A549 (cell line): ENCODE measurements at regions not wholly inside any gene's neighbourhood (a gene's known extent, or its start where the extent isn't known, plus 50 kb on each side); places are given as distances from the start of the nearest gene placed in this dataset.

Source experiments
- ATAC-seq, 2 experiments: fragments of 200-7000 bp in 1 of 2; fragments of >200 bp in 1 of 2; cut with Nextera tagmentation in 1 of 2; cut with Tn5 transposase in 1 of 2; 3 replicates each; pipeline versions ENCODE4 v1.8.0 to v1.9.1; 2018 to 2020; ENCODE audit warnings: mild to moderate bottlenecking in 1 of 2, moderate library complexity in 1 of 2
- CTCF ChIA-PET: fragments of 300-600 bp; sonication (Branson Sonifier 250); formaldehyde crosslinking; extraction: SDS; loops from one replicate; lab custom pipeline; 2021; ENCODE audit warnings: antibody characterized with exemption, inconsistent platforms; lab: Yijun Ruan, JAX
- POLR2A ChIA-PET: fragments of 350-600 bp; formaldehyde crosslinking; extraction: SDS; loops from one replicate; lab custom pipeline; 2021; ENCODE audit warnings: antibody characterized with exemption, inconsistent platforms; lab: Yijun Ruan, JAX
- DNase-seq, 2 experiments: peaks; one replicate each; pipeline versions ENCODE4 v3.0.0 to v3.0.0-alpha.2; 2011 to 2016; ENCODE audit warnings: low read depth in 1 of 2, low spot score in 1 of 2
- FAIRE-seq: peaks from 2 replicates; lab custom pipeline; 2011; peaks lifted over from hg19 to GRCh38; lab: Jason Lieb, UNC
- H3K27ac ChIP-seq, 2 experiments: fragments of >200 bp; sonication (Bioruptor Twin); formaldehyde crosslinking; 3 replicates each; pipeline ENCODE4 v1.5.1; 2016 to 2017
- H3K4me1 ChIP-seq: fragments of >200 bp; sonication (Bioruptor Twin); formaldehyde crosslinking; 3 replicates; pipeline ENCODE4 v1.6.1; 2016
- H3K4me2 ChIP-seq: fragments of >200 bp; sonication (Bioruptor Twin); formaldehyde crosslinking; 3 replicates; pipeline ENCODE4 v1.6.1; 2016
- H3K4me3 ChIP-seq: fragments of >200 bp; sonication (Bioruptor Twin); formaldehyde crosslinking; 3 replicates; pipeline ENCODE4 v1.5.1; 2016
- H3K9me3 ChIP-seq: fragments of >200 bp; sonication (Bioruptor Twin); formaldehyde crosslinking; 3 replicates; pipeline ENCODE4 v1.6.1; 2016
- BHLHE40 ChIP-seq: IDR thresholded peaks from 2 replicates; pipeline ENCODE4 v1.6.1; 2012; ENCODE audit warnings: low read depth, low read length, inconsistent platforms
- CBX8 ChIP-seq: fragments of 200-600 bp; sonication (generic); IDR thresholded peaks from 2 replicates; pipeline ENCODE4 v1.6.1; 2016
- CEBPB ChIP-seq, 2 experiments: fragments of >200 bp in 1 of 2; sonication (Bioruptor Twin) in 1 of 2; formaldehyde crosslinking in 1 of 2; IDR thresholded peaks; 2 replicates each; pipeline ENCODE4 v1.6.1; 2012 to 2016
- CHD2 ChIP-seq: fragments of 150-350 bp; IDR thresholded peaks from 2 replicates; pipeline ENCODE4 v1.6.1; 2014; ENCODE audit warnings: low read length; ENCODE audit not compliant: partially characterized antibody
- EHF ChIP-seq: fragments of 250-450 bp; sonication (Bioruptor Pico); IDR thresholded peaks from 2 replicates; pipeline ENCODE4 v1.5.0; 2020; ENCODE audit warnings: mild to moderate bottlenecking
- EHMT2 ChIP-seq: fragments of 200-600 bp; sonication (generic); IDR thresholded peaks from 2 replicates; pipeline ENCODE4 v1.6.1; 2016; ENCODE audit warnings: antibody characterized with exemption, low read depth, mild to moderate bottlenecking, moderate library complexity
- FOSL2 ChIP-seq, 2 experiments: fragments of 450-650 bp in 1 of 2; fragments of >200 bp in 1 of 2; sonication (Bioruptor Twin) in 1 of 2; formaldehyde crosslinking; IDR thresholded peaks; 2 replicates each; pipeline versions ENCODE4 v1.5.0 to v1.6.1; 2016 to 2020; ENCODE audit warnings: mild to moderate bottlenecking in 1 of 2, moderate library complexity in 1 of 2
- GATA3 ChIP-seq: IDR thresholded peaks from 2 replicates; pipeline ENCODE4 v1.6.1; 2012; ENCODE audit warnings: borderline replicate concordance
- HEYL ChIP-seq: fragments of 250-450 bp; sonication (Bioruptor Pico); IDR thresholded peaks from 2 replicates; pipeline ENCODE4 v1.8.0; 2021; ENCODE audit warnings: mild to moderate bottlenecking, moderate library complexity
- HMGXB4 ChIP-seq: fragments of 250-450 bp; sonication (Bioruptor Pico); IDR thresholded peaks from 2 replicates; pipeline ENCODE4 v1.5.0; 2021; ENCODE audit warnings: mild to moderate bottlenecking, moderate library complexity, borderline replicate concordance
- HOXB13 ChIP-seq: fragments of 250-450 bp; sonication (Bioruptor Pico); IDR thresholded peaks from 2 replicates; pipeline ENCODE4 v1.5.0; 2020; ENCODE audit warnings: low read depth, mild to moderate bottlenecking, moderate library complexity
- KDM1A ChIP-seq: fragments of 200-600 bp; sonication (generic); IDR thresholded peaks from 2 replicates; pipeline ENCODE4 v1.6.1; 2016; ENCODE audit warnings: low read depth, mild to moderate bottlenecking
- MAX ChIP-seq: IDR thresholded peaks from 2 replicates; pipeline ENCODE4 v1.6.1; 2012
- MYC ChIP-seq: IDR thresholded peaks from 2 replicates; pipeline ENCODE4 v1.6.1; 2012; ENCODE audit warnings: mild to moderate bottlenecking, inconsistent platforms, low read length, improper control_type of control experiment, borderline replicate concordance
- POLR2A ChIP-seq: IDR thresholded peaks from 2 replicates; pipeline ENCODE4 v1.6.1; 2012; ENCODE audit warnings: mild to moderate bottlenecking, low read length
- RAD21 ChIP-seq, 2 experiments: fragments of >200 bp in 1 of 2; sonication (Bioruptor Twin) in 1 of 2; formaldehyde crosslinking in 1 of 2; IDR thresholded peaks in 1 of 2; conservative IDR thresholded peaks in 1 of 2; 2 replicates in 1 of 2; 3 replicates in 1 of 2; pipeline ENCODE4 v1.6.1; 2012 to 2018; ENCODE audit warnings: inconsistent platforms in 1 of 2
- RFX5 ChIP-seq: fragments of 450-650 bp; IDR thresholded peaks from 2 replicates; pipeline ENCODE4 v1.7.1; 2014; ENCODE audit warnings: antibody characterized with exemption, mild to moderate bottlenecking, moderate library complexity
- SMC3 ChIP-seq: fragments of >200 bp; sonication (Bioruptor Twin); formaldehyde crosslinking; IDR thresholded peaks from 3 replicates; pipeline ENCODE4 v1.6.1; 2018; ENCODE audit warnings: inconsistent platforms
- USF2 ChIP-seq: fragments of 450-650 bp; IDR thresholded peaks from 2 replicates; pipeline ENCODE4 v1.6.1; 2014; ENCODE audit warnings: antibody characterized with exemption
- ZC3H11A ChIP-seq: fragments of 450-650 bp; IDR thresholded peaks from 2 replicates; pipeline ENCODE4 v1.6.1; 2014; ENCODE audit warnings: antibody characterized with exemption, mild to moderate bottlenecking
- ZFP36 ChIP-seq: fragments of 450-650 bp; IDR thresholded peaks from 2 replicates; pipeline ENCODE4 v1.6.1; 2014; ENCODE audit warnings: borderline replicate concordance; ENCODE audit not compliant: partially characterized antibody
- ZSCAN20 ChIP-seq: fragments of 250-450 bp; sonication (Bioruptor Pico); IDR thresholded peaks from 2 replicates; pipeline ENCODE4 v1.8.0; 2022; ENCODE audit warnings: mild to moderate bottlenecking, moderate library complexity
- WGBS: methylation state at CpG from one replicate; pipeline ENCODE4 v1.1.6; 2017; ENCODE audit errors: missing lambda C conversion rate; 5-methylcytosine and 5-hydroxymethylcytosine counted together
- TF ChIP-seq, protein P1 (sequence below): fragments of 150-350 bp; IDR thresholded peaks from 2 replicates; pipeline ENCODE4 v1.6.1; 2014; ENCODE audit warnings: low read depth, mild to moderate bottlenecking, low read length
- TF ChIP-seq, protein P2 (sequence below): IDR thresholded peaks from 2 replicates; pipeline ENCODE4 v1.6.1; 2012; ENCODE audit warnings: low read depth, borderline replicate concordance
- TF ChIP-seq, protein P3 (sequence below): fragments of 250-450 bp; sonication (Bioruptor Pico); IDR thresholded peaks from 2 replicates; pipeline ENCODE4 v1.5.0; 2020; ENCODE audit warnings: low read depth, mild to moderate bottlenecking, moderate library complexity
- TF ChIP-seq, protein P4 (sequence below): fragments of 200-600 bp; sonication (generic); IDR thresholded peaks from 2 replicates; pipeline ENCODE4 v1.6.1; 2016; ENCODE audit warnings: antibody characterized with exemption, mild to moderate bottlenecking, moderate library complexity

DNA sequence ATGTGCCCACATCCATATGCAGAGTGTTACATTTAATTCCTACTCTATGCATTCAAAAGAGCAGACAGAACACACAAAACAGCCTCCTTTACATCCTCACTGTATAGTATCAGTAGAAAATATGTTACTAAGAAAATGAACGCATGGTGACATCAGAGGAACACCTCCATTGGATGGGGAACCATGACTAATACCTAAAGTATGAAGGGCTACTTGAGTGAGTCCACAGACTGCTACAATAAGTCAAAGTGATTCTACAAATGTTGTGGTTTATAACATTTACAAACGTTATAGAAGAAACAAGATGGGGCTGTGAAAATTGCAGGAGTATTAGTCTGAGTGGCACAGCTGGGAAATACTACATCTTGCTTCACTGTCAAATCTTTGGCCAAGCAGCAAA lies 1830.9 kb upstream of the PIK3C3 start:
- CTCF ChIA-PET = no interaction called here
- POLR2A ChIA-PET = no interaction called here
- no peak for ATAC-seq

DNA sequence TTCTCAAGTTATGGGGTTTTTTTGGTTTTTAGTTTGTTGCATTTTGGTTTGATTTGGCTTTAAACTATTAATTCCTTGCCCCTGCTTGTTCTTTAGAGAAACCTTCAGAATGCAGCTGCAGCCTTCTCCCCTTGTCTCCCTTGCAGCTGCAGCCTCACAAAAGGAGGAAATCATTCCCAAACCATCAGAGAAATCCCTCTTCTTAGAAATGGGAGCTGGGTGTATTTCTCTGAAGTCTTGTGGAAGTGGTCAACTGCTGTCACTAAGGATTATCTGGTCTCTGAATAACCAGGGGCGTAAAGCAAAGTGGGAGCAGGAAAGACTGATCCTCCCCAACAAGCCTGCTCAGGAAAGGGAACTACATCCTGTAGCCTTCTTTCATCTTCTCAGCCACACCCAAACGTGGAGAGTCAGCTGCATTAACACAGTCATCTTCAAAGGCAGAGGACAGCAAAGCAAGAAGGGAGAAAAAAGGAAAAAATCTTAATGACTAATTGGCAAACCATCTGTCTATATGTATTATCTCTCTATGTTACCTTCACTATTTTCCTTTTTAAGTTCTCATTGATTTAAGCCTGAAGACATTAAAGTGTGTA lies 1834.1 kb upstream of the PIK3C3 start:
- DNase-seq = no peak
- FAIRE-seq = no peak
- Histone ChIP-seq H3K4me3 (no peak overlapping the region), H3K4me1 (no peaks in the 10 kb centered on the region), H3K4me2 (no peak overlapping the region), H3K27ac (no peak overlapping the region), H3K9me3 (no peaks in the 10 kb centered on the region)
- ChIA-PET CTCF (no interaction called here), POLR2A (no interaction called here)
- ATAC-seq = no peak
- WGBS = 6% methylated on average over 2 of the region's 2 CpGs
- TF ChIP-seq, protein P1, sequence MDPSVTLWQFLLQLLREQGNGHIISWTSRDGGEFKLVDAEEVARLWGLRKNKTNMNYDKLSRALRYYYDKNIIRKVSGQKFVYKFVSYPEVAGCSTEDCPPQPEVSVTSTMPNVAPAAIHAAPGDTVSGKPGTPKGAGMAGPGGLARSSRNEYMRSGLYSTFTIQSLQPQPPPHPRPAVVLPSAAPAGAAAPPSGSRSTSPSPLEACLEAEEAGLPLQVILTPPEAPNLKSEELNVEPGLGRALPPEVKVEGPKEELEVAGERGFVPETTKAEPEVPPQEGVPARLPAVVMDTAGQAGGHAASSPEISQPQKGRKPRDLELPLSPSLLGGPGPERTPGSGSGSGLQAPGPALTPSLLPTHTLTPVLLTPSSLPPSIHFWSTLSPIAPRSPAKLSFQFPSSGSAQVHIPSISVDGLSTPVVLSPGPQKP = no peak
- TF ChIP-seq GATA3 (no peak), SMC3 (no peak), CEBPB (IDR thresholded peaks at IDR 0.05) (no peak), RAD21 (conservative IDR thresholded peaks at IDR 0.05 in 1 of 2, IDR thresholded peaks at IDR 0.05 in 1 of 2) (no peak), MAX (no peak), ZFP36 (no peak), EHMT2 (no peak), EHF (CRISPR knock-in tag) (no peak), FOSL2 (IDR thresholded peaks at IDR 0.05) (no peak), FOSL2 (CRISPR knock-in tag; IDR thresholded peaks at IDR 0.05) (no peak), HEYL (no peak), USF2 (no peak), HOXB13 (no peak)
- TF ChIP-seq, protein P2, sequence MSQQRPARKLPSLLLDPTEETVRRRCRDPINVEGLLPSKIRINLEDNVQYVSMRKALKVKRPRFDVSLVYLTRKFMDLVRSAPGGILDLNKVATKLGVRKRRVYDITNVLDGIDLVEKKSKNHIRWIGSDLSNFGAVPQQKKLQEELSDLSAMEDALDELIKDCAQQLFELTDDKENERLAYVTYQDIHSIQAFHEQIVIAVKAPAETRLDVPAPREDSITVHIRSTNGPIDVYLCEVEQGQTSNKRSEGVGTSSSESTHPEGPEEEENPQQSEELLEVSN = no peak
- TF ChIP-seq, protein P3, sequence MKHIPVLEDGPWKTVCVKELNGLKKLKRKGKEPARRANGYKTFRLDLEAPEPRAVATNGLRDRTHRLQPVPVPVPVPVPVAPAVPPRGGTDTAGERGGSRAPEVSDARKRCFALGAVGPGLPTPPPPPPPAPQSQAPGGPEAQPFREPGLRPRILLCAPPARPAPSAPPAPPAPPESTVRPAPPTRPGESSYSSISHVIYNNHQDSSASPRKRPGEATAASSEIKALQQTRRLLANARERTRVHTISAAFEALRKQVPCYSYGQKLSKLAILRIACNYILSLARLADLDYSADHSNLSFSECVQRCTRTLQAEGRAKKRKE = no peak

More for the DNA sequence above, 1830.9 kb upstream of the PIK3C3 start:
- Histone ChIP-seq H3K9me3 (no peaks in the 10 kb centered on the region), H3K4me1 (no peaks in the 10 kb centered on the region), H3K4me2 (no peak overlapping the region), H3K4me3 (no peak overlapping the region), H3K27ac (no peak overlapping the region)
- 0% methylated on average over 2 of the region's 2 CpGs for WGBS
- TF ChIP-seq CHD2 = no peak
- no peak for TF ChIP-seq MYC
- no peak for TF ChIP-seq HMGXB4 (CRISPR knock-in tag)
- no peak for TF ChIP-seq KDM1A
- TF ChIP-seq ZFP36 = no peak
- TF ChIP-seq GATA3 = no peak
- TF ChIP-seq ZSCAN20 (CRISPR knock-in tag) = no peak
- TF ChIP-seq RFX5 = no peak
- TF ChIP-seq POLR2A = no peak
- TF ChIP-seq BHLHE40 = no peak
- no peak for TF ChIP-seq CEBPB (IDR thresholded peaks at IDR 0.05)
- TF ChIP-seq ZC3H11A = no peak
- no peak for TF ChIP-seq CBX8
- TF ChIP-seq, protein P4, sequence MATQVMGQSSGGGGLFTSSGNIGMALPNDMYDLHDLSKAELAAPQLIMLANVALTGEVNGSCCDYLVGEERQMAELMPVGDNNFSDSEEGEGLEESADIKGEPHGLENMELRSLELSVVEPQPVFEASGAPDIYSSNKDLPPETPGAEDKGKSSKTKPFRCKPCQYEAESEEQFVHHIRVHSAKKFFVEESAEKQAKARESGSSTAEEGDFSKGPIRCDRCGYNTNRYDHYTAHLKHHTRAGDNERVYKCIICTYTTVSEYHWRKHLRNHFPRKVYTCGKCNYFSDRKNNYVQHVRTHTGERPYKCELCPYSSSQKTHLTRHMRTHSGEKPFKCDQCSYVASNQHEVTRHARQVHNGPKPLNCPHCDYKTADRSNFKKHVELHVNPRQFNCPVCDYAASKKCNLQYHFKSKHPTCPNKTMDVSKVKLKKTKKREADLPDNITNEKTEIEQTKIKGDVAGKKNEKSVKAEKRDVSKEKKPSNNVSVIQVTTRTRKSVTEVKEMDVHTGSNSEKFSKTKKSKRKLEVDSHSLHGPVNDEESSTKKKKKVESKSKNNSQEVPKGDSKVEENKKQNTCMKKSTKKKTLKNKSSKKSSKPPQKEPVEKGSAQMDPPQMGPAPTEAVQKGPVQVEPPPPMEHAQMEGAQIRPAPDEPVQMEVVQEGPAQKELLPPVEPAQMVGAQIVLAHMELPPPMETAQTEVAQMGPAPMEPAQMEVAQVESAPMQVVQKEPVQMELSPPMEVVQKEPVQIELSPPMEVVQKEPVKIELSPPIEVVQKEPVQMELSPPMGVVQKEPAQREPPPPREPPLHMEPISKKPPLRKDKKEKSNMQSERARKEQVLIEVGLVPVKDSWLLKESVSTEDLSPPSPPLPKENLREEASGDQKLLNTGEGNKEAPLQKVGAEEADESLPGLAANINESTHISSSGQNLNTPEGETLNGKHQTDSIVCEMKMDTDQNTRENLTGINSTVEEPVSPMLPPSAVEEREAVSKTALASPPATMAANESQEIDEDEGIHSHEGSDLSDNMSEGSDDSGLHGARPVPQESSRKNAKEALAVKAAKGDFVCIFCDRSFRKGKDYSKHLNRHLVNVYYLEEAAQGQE = no peak
- TF ChIP-seq, protein P2 = no peak
- DNase-seq = no peak
- no peak for FAIRE-seq
